ENCODE measurements at regions not wholly inside any gene's neighbourhood (a gene's known extent, or its start where the extent isn't known, plus 50 kb on each side); places are given as distances from the start of the nearest gene placed in this dataset.
A peak's percentile ranks its signal among the peaks of the same experiment; 100 is the strongest.
"Not testable (repeated sequence)": the region's sequence is repeated elsewhere in the genome, so short reads cannot be mapped to it uniquely, and the experiment has no call there.

GRCh38 chr4:144799486-144799885 lies 153.5 kb downstream of the HHIP start:
- intact Hi-C loops (cut with DNase I), result no loop called here
- DNase-seq, result no peak

DNA sequence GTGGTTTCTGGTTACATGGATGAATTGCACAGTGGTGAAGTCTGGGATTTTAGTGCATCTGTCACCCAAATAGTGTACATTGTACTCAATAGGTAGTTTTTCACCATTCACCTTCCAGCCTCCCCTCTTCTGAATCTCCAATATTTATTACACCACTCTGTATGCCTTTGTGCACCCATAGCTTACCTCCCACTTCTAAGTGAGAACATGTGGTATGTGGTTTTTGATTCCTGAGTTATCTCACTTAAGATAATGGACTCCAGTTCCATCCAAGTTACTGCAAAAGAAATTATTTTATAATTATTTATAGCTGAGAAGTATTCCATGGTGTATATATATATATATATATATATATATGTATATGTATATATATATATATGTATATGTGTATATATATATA lies 155.8 kb downstream of the HHIP start:
- intact Hi-C loops (cut with DNase I), result no loop called here
- no peak for DNase-seq

GRCh38 chr4:144808034-144808433 lies 162.1 kb downstream of the HHIP start:
- DNase-seq, result no peak
- intact Hi-C loops (cut with DNase I), result no loop called here

DNA sequence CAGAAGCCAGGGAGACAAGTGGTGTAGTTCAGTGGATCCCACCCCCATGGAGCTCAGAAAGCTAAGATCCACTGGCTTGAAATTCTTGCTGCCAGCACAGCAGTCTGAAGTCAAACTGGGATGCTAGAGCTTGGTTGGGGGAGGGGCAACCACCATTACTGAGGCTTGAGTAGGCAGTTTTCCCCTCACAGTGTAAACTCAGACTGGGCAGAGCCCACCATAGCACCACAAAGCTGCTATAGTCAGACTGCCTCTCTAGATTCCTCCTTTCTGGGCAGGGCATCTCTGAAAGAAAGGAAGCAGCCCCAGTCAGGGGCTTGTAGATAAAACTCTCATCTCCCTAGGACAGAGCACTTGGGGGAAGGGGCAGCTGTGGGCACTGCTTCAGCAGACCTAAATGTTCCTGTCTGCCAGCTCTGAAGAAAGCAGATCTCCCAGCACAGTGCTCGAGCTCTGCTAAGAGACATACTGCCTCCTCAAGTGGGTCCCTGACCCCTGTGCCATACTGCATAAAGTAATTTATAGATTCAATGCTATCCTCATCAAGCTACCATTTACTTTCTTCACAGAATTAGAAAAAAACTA lies 163.2 kb downstream of the HHIP start:
- DNase-seq, result no peak
- intact Hi-C loops (cut with DNase I), result no loop called here

DNA sequence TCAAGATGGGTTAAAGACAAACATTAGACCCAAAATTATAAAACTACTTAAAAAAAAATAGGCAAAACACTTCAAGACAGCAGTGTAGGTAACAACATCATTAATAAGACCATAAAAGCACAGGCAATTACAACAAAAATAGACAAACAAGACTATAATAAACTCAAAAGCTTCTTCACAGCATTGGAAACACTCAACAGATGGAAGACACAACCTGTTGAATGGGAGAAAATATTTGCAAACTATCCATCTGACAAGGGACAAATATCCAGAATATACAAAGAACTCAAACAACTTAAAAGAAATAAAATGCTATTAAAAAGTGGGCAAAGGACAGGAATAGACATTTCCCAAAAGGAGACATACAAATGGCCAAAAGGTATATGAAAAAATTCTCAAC lies 170.7 kb downstream of the HHIP start:
- no peak for DNase-seq
- intact Hi-C loops (cut with DNase I), result no loop called here

- DNase-seq, result no peak
- intact Hi-C loops (cut with DNase I), result no loop called here
Observed at GRCh38 chr4:144817081-144817480, 171.1 kb downstream of the HHIP start.

DNA sequence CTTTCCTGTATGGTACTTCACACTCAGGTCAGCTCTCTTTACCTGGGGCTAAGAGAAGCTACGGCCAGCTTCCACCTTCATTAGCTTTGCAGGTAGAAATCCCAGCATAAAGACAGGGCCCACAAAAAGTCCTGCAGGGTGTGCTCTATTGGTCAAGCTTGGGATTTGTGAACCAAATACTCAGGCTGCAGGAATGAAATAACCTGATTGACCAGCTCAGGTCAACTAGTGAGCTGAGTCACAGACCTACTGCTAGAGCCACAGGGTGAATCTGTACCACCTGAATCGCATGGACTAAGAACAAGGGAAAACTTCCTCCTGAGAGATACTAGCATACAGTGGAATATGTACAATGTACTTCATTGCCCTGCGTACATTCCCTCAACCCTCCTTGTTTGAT lies 172.2 kb downstream of the HHIP start:
- intact Hi-C loops (cut with DNase I), result no loop called here
- no peak for DNase-seq

DNA sequence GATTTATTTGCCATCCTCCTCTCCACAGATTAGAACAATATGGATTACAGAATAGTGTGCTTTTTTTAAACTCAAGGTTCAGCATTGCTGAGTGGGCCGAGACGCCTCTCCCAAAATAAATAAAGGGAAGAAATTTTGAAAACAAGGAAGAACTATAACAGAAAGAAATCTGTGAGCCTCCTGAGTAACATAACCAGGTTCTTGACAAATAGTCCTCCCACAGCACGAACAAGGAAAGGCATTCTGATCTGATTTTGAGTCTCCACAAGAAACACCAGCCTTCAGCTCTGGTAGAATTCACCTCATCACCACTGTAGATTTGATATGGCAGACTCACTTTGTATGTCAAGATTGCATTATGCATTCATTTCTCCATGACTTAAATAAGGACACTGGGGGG lies 173.6 kb downstream of the HHIP start:
- intact Hi-C loops (cut with DNase I), result no loop called here

GRCh38 chr4:144820011-144820727 lies 174.2 kb downstream of the HHIP start:
- intact Hi-C loops (cut with DNase I), result no loop called here
- DNase-seq, result no peak

More for the DNA sequence above, 173.6 kb downstream of the HHIP start:
- no peak for DNase-seq

- intact Hi-C loops (cut with DNase I), result no loop called here
- DNase-seq, result no peak
Observed at GRCh38 chr4:144820728-144821085, 174.8 kb downstream of the HHIP start.

- intact Hi-C loops (cut with DNase I), result no loop called here
- no peak for DNase-seq
Observed at GRCh38 chr4:144831971-144832370, 186.0 kb downstream of the HHIP start.

- intact Hi-C loops (cut with DNase I), result no loop called here
- DNase-seq, result no peak
Observed at GRCh38 chr4:144845411-144845810, 199.5 kb downstream of the HHIP start.

- intact Hi-C loops (cut with DNase I), result no loop called here
- DNase-seq, result no peak
Observed at GRCh38 chr4:144851948-144852347, 206.0 kb downstream of the HHIP start.

DNA sequence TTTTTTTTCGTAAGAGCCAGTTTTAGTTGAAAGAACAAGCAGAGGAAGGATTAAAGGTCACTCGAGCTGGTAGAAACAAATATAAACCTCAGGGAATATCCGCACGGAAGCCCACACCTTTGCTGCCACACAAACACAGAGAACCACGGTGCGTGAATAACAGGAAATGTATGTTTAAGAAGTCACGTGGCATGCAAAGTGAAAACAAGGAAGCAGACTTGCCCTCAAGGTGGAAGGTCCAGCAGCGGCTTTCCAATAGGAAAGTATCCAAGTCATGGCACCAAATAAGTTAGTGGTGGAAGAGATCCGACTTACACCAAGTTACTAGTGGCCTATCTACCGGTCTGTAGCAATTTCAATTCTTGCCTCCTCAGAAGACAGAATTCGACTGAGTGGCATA lies 215.5 kb downstream of the HHIP start:
- DNase-seq, result no peak
- intact Hi-C loops (cut with DNase I), result no loop called here

DNA sequence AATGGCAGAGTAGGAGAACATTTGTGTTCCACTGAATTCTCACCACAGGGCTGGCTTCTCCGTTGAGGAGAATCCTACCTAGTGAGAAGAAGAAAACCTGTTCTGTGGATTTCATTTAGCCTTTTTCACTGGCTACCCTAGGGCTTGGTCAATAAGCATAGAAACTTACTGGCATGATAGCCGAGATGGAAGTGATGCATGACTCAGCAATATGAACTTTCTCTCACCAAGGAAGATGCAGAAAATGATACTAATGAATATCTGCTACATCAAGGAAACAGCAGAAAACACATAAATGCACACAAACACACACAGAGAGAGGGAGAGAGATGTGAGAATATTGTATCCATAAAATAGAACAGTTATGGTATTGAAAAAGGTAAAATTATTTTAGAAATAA lies 216.3 kb downstream of the HHIP start:
- no peak for DNase-seq
- intact Hi-C loops (cut with DNase I), result no loop called here

GRCh38 chr4:144864891-144865290 lies 218.9 kb downstream of the HHIP start:
- DNase-seq; intact Hi-C loops (cut with DNase I): not testable (repeated sequence)

- no peak for DNase-seq
- intact Hi-C loops (cut with DNase I), result no loop called here
Observed at GRCh38 chr4:144868309-144868708, 222.4 kb downstream of the HHIP start.

- no peak for DNase-seq
- intact Hi-C loops (cut with DNase I), result no loop called here
Observed at GRCh38 chr4:144872508-144873225, 225.3 kb downstream of the ANAPC10 start.

DNA sequence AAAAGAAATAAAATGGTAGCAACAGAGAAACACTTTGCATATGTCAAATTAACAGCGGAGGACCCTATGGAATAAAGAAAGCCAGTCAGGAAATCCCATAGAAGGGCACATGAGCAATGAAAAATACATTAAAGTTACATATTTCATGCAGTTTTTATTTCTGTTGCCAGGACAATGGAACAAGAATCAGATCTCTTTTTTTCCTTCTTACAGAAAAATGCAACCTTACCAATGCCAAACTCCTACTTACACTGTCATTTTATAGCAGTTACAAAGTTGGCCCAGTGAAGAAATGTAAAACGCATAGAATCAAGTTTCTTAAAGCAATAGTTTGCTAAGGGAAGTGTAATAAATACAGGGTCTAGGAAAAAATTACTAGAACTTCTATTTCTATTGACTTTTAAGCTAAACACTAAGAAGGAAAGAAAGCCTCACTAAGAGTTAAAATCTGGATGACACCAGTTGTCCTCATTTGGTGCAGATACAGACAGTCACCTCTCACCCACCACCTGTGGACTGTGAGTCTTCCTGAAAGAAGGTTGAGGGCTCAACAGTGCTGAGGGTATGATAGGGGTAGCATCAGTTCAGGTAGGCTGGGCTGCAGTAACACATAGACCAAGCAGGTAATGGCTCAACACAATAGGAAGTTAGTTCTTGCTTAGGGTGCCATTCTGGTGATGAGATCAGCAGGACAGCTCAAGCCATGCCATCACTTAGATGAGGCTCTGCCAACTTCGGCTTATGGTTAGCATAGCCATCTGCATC lies 224.6 kb downstream of the ANAPC10 start:
- intact Hi-C loops (cut with DNase I), result no loop called here
- DNase-seq, result no peak

DNA sequence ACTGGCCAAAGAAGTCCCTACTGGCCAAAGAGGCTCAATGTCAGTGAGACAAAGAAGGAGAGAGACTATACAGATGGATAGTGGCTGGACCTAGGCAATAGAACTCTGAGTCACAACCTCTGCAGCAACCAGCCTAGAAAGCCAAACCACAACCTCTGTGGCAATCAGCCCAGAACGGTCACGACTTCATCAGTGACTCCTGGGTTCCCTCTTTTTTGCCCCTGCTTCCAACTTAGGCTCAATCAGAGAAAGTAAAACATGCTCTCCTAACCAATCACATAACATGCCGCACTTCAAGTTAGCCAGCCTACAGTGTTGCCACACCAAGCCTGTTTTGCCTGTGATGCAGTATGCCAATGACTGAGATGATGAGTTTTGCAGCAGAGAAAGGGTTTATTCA lies 203.4 kb downstream of the ANAPC10 start:
- intact Hi-C loops (cut with DNase I), result no loop called here
- peak in 2 of 42 donors; percentile 5 to 17 for DNase-seq

Measured in head of caudate nucleus (tissue), 42 donors.